ENCODE measurements at regions not wholly inside any gene's neighbourhood (a gene's known extent, or its start where the extent isn't known, plus 50 kb on each side); places are given as distances from the start of the nearest gene placed in this dataset.

- no peak overlapping the region for H3K27ac ChIP-seq
- POLR2A ChIA-PET (ENCODE audit: low non-redundant PET): no interaction called here
- TF ChIP-seq, protein P1, sequence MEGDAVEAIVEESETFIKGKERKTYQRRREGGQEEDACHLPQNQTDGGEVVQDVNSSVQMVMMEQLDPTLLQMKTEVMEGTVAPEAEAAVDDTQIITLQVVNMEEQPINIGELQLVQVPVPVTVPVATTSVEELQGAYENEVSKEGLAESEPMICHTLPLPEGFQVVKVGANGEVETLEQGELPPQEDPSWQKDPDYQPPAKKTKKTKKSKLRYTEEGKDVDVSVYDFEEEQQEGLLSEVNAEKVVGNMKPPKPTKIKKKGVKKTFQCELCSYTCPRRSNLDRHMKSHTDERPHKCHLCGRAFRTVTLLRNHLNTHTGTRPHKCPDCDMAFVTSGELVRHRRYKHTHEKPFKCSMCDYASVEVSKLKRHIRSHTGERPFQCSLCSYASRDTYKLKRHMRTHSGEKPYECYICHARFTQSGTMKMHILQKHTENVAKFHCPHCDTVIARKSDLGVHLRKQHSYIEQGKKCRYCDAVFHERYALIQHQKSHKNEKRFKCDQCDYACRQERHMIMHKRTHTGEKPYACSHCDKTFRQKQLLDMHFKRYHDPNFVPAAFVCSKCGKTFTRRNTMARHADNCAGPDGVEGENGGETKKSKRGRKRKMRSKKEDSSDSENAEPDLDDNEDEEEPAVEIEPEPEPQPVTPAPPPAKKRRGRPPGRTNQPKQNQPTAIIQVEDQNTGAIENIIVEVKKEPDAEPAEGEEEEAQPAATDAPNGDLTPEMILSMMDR (conservative IDR thresholded peaks at IDR 0.05; ENCODE audit: low read depth): no peak
- CTCF ChIA-PET: no interaction called here
- DNase-seq (ENCODE audit: low spot score): no peak
These were observed 187.3 kb downstream of the ANAPC10 start for GRCh38 chr4:144910723-144911122.
